ENCODE measurements at regions not wholly inside any gene's neighbourhood (a gene's known extent, or its start where the extent isn't known, plus 50 kb on each side); places are given as distances from the start of the nearest gene placed in this dataset.

DNA sequence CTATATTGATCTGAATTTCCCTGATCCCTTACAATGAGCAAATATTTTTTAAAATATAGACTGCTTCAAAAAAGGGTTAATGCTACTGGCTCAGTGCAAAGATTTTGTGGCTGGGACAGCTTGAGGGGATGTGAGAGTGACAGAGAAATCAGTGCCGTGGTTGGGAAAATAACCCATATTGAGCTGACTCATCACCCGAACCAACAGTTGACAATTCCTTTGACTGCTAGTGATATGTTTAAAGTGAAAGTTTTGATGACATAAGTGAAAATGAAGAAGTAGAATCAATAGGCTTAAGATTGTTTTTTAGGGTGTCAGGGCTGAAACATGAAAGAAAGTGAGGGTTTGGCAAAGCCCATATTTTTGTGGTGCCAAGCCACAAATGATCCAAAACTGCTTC, 257.1 kb upstream of the TENM4 start:
- no peak for FAIRE-seq
- no peak for DNase-seq (ENCODE audit: insufficient read length, low spot score)
- TF ChIP-seq, protein P1, sequence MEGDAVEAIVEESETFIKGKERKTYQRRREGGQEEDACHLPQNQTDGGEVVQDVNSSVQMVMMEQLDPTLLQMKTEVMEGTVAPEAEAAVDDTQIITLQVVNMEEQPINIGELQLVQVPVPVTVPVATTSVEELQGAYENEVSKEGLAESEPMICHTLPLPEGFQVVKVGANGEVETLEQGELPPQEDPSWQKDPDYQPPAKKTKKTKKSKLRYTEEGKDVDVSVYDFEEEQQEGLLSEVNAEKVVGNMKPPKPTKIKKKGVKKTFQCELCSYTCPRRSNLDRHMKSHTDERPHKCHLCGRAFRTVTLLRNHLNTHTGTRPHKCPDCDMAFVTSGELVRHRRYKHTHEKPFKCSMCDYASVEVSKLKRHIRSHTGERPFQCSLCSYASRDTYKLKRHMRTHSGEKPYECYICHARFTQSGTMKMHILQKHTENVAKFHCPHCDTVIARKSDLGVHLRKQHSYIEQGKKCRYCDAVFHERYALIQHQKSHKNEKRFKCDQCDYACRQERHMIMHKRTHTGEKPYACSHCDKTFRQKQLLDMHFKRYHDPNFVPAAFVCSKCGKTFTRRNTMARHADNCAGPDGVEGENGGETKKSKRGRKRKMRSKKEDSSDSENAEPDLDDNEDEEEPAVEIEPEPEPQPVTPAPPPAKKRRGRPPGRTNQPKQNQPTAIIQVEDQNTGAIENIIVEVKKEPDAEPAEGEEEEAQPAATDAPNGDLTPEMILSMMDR (IDR thresholded peaks at IDR 0.05; ENCODE audit: insufficient read depth, missing control alignments) = no peak

DNA sequence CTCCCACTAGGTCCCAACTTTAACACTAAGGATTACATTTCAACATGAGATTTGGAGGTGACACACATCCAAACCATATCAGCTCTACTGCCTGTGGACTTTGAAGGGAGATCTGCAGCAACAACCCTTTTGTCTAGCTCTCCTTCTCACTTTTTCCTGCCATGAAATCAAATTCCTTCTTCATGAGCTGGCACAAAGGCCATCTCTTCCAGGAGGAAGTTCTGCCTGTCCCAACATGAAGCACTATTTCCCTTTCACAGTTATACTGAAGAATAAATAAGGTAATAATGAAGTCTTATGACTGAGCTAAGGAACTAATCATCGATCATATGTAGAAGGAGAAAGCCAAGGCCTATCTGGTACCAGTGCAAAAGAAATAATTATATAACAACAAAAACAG, 253.5 kb upstream of the TENM4 start:
- FAIRE-seq (no peak), DNase-seq (ENCODE audit: insufficient read length, low spot score) (no peak)
- TF ChIP-seq, protein P1 (IDR thresholded peaks at IDR 0.05; ENCODE audit: insufficient read depth, missing control alignments) = no peak

DNA sequence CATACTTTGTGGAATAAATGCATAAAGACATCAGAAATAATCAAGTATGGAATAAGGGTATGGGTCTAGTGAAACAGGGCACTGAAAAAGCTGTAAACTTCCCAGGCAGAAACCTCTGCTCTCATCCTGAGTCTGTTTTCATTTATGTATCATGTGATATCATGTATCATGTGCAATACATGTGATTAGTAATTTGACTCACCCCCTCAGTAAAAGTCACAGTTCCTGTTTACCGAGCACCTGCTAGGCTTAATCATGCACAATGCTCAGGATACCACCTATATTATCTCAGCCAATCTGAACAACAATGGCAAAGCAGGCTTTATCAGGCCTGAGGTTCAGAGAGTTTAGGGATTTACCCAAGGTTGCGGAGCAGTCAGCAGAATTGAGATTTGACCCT, 250.6 kb upstream of the TENM4 start:
- DNase-seq (ENCODE audit: insufficient read length, low spot score) = no peak
- no peak for FAIRE-seq

DNA sequence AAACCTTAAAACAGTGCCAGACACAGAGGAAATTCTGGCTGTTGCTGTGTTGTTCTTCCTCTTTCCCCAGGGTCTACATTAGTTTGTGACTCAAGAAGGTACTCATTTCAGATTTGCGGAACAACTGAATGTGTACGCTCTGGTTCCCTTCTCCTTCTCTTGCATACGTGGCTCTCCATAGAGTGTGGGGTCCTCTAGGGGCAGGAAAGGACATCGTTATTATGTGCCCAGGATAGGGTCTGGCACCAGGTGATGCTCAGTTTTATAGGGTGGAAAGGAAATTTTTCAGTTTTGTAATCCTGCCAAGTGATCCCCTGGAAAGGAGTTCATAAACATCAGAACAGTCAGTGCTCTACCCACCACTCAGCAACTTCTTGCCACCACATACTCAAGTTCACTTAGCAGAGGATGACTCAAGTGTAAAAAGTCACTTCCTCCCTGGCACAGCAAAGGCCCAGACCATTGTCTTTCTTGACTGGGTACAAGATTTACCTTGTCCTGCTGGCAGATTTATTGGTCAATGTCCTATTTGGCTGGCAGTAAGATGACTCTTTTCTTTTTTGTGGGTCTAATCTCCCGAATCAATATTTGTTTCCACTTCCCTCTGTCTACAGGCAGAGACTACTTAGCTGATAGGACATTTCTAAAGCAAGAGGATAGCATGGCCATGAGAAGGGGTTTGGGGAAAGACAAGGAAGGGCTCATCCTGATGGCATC, 246.0 kb upstream of the TENM4 start:
- TF ChIP-seq, protein P1 (IDR thresholded peaks at IDR 0.05; ENCODE audit: insufficient read depth, missing control alignments) = no peak
- DNase-seq (ENCODE audit: insufficient read length, low spot score) (no peak), FAIRE-seq (no peak)

More for the DNA sequence above, 250.6 kb upstream of the TENM4 start:
- TF ChIP-seq, protein P1 (IDR thresholded peaks at IDR 0.05; ENCODE audit: insufficient read depth, missing control alignments) = no peak

DNA sequence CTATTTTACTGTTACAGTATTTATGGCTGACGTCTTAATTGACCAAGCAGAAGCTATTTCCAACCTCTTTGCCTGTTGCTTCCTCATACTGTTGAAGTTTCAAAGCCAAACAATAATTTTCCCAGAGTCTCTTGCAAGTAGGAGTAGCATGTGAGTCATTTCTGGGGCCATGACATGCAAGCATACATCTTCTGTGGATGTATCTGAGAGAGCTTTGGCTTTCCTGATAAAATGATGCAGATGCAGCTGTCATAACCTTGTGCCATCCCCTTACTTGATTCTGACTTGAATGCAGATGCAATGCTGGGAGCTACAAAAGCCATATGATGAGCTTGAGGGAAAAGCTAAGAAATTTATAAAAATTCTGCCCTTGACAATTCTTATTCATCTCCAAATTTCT, 243.1 kb upstream of the TENM4 start:
- FAIRE-seq = no peak

DNA sequence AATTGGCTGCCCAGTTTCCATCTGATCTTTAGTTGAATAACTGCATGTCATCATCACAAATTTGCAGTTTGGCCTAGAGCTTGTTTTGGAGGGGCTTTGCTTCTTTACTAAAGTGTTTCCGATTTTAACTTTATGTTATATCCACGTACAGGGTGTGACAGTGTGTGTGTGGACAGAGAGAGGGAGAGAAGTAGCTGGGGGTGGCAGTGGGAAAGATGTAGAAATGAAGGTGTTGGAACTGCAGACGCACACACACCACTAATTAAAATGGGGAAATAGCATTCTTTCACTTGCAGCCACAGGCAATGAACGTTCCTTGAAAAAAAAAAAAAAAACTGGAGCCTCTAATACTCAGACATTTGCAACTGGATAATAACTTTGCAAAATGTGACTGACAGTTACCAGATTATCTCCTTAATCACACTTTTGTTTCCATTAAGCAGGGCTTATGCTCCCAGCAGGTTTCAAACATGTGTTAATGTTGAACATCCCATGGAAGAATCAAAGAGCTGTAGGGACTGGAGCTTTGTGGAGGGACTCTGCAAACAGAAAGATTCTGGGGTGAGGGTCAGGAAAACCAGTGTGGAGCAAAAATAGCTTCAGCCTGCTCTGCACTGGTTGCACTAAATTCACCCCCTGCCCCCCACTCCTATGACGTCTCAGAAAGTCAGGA, 238.1 kb upstream of the TENM4 start:
- TF ChIP-seq, protein P1 (IDR thresholded peaks at IDR 0.05; ENCODE audit: insufficient read depth, missing control alignments) = no peak
- peak; percentile 16 for DNase-seq (ENCODE audit: insufficient read length, low spot score)
- no peak for FAIRE-seq

More for the DNA sequence above, 243.1 kb upstream of the TENM4 start:
- no peak for DNase-seq (ENCODE audit: insufficient read length, low spot score)
- TF ChIP-seq, protein P1 (IDR thresholded peaks at IDR 0.05; ENCODE audit: insufficient read depth, missing control alignments) = no peak

DNA sequence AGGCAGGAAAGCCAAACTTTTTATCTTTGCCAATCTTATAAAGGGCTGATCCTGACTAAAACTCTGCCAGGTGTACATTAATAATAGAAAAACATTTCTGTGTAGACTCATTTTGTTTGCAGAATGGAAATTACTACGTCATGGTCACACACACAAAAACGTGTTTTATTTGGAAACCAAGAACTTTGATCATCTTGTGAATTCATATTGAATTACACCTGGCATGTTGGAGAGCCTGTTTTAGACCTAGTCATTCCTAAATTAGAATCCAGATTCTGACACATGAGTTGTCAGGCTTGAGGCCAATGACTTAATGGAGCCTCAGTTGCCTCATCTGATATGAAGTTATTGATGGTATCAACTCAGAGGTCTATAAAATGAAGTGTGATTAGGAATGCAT, 235.6 kb upstream of the TENM4 start:
- TF ChIP-seq, protein P1 (IDR thresholded peaks at IDR 0.05; ENCODE audit: insufficient read depth, missing control alignments) = no peak
- DNase-seq (ENCODE audit: insufficient read length, low spot score) (no peak), FAIRE-seq (no peak)
